GM19395 (cell line): ENCODE measurements at regions not wholly inside any gene's neighbourhood (a gene's known extent, or its start where the extent isn't known, plus 50 kb on each side); places are given as distances from the start of the nearest gene placed in this dataset.
A peak's percentile ranks its signal among the peaks of the same experiment; 100 is the strongest.

Source experiments
- ATAC-seq: cut with Tn5 transposase; IDR thresholded peaks from one replicate; pipeline ENCODE4 v1.9.1; 2021; ENCODE audit warnings: mild to moderate bottlenecking, moderate library complexity; ENCODE audit not compliant: unreplicated experiment

DNA sequence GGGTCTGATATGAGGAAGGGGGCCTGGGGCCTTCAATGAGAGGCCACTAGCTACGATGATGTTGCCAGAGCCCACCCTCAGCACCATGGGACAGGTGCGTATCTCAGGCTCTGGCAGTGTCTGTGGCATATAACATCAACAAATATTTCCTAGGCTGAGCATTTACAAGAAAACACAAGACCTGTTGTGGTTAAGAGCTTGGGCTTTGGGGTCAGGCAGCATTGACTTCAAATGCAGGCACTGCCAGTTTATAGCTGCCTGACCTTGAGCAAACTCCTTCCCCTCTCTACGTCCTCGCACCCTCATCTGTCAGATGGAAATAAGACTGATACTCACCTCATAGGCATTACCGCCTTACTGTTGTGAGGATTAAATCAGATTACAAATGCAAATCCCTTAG lies 156.0 kb downstream of the KATNAL1 start:
- no peak for ATAC-seq

DNA sequence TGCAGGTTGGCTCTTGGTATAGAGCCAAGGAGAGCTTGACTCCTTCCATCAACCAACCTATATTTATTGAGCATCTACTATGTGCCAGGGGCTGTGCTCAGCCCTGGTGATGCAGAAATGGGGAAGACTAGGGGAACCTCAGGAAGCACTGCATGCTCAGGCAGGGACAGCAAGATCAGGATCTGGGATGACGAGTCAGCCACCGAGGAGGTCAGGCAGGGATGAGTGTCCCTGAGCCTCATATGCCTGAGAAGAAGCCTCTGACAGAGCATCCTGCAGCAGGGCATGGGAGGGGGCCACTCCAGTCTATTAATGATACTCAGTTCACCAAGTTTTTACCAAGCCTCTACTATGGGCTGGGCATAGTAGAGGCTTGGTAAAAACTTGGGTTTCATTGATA lies 158.1 kb downstream of the KATNAL1 start:
- no peak for ATAC-seq

DNA sequence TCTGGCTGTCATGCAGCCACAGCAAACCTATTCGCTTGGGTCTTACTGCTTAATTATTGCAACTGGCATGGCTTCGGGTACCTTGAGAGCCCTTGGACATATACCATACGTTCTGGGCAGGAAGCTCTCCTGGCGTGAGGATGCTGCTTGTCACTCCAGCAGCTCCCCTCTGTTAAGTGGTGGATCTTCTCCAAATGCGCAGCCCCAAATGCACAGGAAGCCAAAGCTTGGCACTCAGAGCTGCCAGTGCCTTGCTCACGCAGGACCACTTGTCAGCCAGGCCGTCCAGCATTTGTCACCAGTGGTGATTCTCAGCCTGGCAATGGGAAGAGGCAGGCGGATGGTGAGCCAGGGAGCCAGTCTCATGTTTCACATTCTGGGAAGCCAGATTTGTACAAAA lies 158.6 kb downstream of the KATNAL1 start:
- no peak for ATAC-seq

GRCh38 chr13:30148171-30148754 lies 159.1 kb downstream of the KATNAL1 start:
- no peak for ATAC-seq

DNA sequence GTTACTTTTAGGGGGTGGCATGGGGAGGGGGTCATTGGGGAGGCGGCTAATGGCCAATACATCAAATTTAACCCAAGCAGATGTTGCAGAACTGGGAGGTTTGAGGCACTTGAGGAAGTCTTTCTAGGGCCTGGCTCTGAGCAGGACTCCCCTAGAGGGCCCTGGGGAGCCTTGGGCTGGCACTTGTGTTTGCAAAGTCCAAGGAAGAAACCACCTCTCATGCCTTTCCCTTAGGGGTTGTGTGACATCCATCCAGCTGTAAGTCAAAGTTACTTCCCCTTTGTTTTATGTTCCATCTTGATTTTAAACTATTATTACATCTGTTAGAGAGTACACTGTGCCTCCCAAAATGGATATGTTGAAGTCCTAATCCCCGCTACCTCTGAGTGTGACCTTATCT lies 159.9 kb downstream of the KATNAL1 start:
- ATAC-seq = no peak

- ATAC-seq = no peak
These were observed 160.3 kb downstream of the KATNAL1 start for GRCh38 chr13:30147015-30147414.

GRCh38 chr13:30145709-30146367 lies 161.5 kb downstream of the KATNAL1 start:
- peak; percentile 65 for ATAC-seq

DNA sequence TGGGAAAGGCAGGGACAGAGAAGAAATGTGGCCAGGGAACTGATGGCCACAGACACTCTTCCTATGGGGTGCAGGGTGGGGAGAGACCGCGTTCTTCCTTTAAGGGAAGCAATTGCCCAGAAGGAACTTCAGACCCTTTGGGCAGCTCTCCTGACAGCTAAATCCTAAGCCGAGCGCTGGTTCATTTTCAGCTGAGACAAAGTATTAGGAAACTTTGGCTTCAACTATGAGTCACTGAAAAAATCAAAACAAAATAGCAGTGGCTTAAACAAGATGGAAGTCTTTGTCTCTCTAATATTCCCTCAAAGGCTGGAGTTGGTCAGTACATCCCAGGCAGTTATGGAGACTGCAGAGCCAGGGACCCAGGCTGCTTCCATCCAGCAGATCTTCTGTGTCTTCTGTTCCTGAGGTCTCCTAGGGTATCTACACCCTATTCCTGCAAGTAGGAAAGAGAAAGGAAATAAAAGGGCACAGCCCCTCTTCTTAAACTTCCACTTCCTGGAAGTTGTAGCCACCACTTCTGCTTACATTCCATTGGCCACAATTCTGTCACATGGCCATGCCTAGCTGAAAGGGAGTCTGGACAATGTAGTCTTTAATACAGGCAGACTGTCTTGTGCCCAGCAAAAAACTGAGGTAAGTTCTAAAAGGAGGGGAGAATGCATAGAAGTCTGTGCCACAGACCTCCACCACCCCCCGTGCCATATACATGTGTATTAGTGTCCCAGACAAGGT lies 163.5 kb downstream of the KATNAL1 start:
- ATAC-seq = no peak

DNA sequence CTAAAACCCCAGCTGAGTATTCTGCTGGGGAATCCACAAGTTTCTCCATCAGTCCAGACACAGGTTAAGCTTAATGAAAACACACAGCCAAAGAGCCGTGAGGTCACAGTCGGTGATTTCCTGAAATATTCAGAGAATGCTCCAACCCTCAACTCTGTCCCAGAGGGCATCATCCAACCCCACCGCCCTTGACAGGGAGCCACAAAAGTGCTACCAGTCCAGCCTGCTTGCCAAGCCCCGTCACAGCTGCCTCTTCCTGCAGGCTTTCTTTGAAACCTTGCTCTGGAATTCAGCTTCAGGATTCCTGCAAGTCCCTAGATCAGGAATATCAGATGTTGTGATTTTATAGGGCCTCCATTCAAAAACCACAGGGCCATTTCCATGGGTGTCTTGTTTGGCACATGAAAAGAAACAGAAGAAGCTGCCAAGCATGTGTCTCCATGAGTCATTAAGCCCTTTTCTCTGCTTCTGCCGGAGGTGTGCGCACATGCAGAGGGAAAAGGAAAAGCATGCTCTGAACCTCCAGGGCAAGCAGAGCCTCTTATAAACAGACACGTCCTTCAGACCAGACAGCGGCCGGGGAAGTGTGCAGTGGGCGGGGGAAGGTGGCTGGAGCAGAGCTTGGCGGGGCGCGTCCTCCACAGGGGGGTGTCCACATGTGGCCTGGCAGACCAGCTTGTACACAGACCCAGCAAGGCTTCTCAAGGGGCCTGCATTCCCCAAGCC lies 164.7 kb downstream of the KATNAL1 start:
- no peak for ATAC-seq

DNA sequence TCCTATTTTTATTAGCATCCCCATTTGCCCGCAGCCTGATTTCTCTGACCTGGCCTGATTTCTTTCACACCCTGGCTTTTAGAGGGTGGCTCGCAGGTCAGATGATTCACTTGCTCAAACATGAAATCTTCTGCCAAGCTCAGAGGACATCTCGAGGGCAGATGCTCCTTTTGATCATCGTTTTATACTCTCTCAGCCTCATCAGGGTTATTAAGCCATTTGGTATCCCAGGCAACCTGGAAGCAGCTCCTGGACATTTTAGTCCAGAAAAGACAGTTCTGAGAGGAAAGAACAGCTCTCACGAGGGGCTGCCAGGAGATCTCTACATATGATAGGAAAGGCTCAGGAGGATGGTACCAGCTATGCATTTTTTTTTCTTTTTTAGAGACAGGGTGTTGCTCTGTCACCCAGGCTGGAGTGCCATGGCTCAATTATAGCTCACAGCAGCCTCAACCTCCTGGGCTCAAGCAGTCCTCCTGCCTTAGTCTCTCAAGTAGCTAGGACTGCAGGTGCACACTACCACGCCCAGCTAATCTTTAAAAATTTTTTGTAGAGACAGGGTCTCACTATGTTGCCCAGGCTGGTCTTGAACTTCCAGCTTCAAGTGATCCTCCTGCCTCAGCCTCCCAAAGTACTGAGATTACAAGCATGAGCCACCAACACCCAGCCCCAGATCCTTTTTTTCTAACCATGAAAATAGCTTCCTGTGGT lies 165.4 kb downstream of the KATNAL1 start:
- ATAC-seq = no peak

- no peak for ATAC-seq
These were observed 166.4 kb downstream of the KATNAL1 start for GRCh38 chr13:30140973-30141372.

- no peak for ATAC-seq
These were observed 168.8 kb downstream of the KATNAL1 start for GRCh38 chr13:30138511-30138910.

DNA sequence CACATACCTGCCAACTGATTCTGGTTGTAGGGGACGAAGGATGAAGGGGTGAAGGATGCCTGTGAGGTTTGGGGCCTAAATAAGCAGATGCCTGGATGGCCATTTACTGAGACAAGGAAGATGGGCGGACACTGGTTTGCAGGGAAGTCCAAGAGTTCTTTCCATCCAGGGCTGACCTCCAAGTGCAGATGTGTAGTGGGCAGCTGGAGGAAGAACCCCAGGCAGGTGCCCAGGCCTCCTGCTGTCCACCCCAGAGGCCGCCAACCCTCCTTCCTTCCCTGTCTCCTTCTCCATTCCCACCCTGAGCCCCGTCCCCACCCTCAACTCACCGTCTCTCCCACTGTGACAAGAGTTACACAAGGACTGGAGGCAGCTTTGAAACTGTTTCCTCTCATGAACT lies 171.5 kb downstream of the KATNAL1 start:
- ATAC-seq = no peak

DNA sequence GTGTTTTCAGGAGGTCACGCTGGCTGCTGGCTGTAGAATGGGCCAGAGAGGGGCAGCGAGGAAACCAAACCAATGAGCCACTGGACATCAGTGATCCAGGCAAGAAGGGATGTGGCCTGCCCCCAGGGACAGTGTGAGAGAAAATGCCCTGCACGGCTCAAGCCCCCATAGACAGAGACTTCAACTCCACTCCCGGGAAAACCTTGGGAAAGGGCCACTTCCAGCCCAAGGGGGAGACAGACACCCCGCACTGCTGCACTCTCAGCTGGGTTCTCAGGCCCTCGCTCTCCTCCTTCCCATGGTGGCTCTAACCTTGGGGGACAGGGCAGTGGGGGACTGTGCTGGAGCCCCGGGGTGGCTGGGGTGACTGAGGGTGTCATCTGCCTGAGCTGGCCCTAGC lies 172.0 kb downstream of the KATNAL1 start:
- no peak for ATAC-seq

- no peak for ATAC-seq
These were observed 172.8 kb downstream of the KATNAL1 start for GRCh38 chr13:30134578-30134977.

DNA sequence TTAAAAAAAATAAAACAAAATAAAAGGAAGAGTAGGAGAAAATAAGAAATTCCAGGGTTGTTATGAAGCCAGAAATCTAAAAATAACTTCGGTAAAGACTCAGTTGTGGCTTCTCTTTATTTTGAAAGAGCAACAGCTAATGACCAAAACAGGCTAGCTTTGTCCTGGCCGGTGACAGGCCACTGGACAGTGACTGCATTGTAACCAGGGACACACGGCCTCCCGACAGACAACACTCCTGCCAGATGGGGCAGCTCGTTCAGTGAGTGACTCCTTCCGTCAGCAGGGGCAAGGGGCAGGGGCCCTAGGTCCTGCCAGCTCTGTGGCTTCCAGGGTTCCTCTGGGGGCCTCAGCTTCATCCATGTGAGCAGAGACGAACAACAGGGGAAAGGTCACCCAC lies 173.4 kb downstream of the KATNAL1 start:
- no peak for ATAC-seq

DNA sequence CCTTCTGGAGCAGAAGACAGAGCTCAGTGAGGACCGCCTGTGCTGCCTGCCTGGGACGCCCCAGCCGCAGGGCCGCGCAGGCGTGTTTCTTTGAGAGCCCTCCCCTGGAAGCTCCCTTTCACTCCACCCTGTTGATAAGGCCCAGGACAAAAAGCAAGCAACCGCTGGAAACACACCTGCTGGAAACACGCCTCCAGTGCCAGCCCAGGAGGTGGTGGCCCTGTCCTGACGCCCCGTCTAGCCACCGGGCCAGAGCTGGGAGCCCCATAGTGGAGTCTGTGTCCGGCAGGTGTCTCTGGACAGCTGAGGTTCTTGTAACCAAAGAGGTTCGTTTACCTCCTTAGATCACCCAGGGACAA lies 173.8 kb downstream of the KATNAL1 start:
- ATAC-seq = no peak

GRCh38 chr13:30132623-30133553 lies 174.5 kb downstream of the KATNAL1 start:
- ATAC-seq = peak; percentile 90

GRCh38 chr13:30129411-30129810 lies 177.9 kb downstream of the KATNAL1 start:
- no peak for ATAC-seq

DNA sequence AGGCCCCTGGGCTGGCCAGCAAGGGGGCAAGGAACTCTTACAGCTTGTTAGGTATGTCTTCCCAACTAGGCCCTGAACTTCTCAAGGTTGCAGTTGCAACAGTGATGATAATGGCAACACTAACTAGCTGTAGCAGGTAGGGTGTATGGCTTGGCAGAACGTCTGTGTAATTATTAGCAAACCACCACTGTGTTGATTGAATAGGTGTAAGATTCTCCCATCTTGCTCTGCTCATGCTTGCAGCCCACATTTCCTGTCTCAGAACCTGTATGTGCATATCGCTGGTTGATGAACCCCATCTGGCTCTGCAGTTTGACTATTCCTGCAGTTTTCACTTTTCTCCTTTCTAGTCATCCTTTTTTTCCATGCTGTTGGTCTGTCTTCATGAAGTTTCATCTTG lies 178.8 kb downstream of the KATNAL1 start:
- peak; percentile 57 for ATAC-seq
